T1000 (cell line): ENCODE measurements at regions not wholly inside any gene's neighbourhood (a gene's known extent, or its start where the extent isn't known, plus 50 kb on each side); places are given as distances from the start of the nearest gene placed in this dataset.
"Not testable (repeated sequence)": the region's sequence is repeated elsewhere in the genome, so short reads cannot be mapped to it uniquely, and the experiment has no call there.

Source experiments
- DNase-seq: peaks from one replicate; lab custom pipeline; 2025; ENCODE audit warnings: mixed read lengths; lab: John Stamatoyannopoulos, UW

DNA sequence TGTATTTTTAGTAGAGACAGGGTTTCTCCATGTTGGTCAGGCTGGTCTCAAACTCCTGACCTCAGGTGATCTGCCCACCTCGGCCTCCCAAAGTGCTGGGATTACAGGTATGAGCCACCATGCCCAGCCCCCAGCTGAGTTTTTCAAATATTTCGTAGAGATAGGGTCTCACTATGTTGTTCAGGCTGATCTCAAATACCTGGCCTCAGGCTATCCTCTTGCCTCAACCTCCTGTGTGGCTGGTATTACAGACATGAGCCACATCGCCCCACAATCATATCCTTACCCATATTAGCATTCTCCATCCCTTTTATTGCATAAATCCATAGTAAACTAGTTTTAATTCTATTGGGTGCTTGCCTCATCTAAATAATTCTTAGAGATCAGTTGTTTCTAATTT is 157.6 kb upstream of the HEY2 start:
- DNase-seq = not testable (repeated sequence)

DNA sequence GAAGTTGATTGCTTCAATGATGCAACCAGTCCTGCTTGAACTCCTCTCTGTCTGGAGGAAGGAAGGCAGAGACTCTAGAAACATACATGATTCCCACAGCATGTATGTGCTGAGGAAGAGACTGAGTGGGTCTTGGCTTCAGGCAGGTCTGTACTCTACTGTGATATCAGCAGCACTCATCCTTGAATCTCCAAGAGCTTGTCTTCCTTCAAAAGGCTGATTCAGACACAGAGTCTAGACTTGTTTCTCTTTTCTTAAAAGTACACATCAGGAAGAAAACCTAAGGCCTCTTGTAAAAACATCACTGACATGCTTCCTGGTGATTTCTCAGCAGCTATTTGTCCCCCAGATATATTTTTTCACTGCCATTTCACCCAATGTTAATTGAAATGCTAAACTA is 155.7 kb upstream of the HEY2 start:
- no peak for DNase-seq

- no peak for DNase-seq
These were observed 153.4 kb upstream of the HEY2 start for GRCh38 chr6:125596020-125596419.

GRCh38 chr6:125597411-125598253 is 151.8 kb upstream of the HEY2 start:
- DNase-seq = peak; percentile 37

DNA sequence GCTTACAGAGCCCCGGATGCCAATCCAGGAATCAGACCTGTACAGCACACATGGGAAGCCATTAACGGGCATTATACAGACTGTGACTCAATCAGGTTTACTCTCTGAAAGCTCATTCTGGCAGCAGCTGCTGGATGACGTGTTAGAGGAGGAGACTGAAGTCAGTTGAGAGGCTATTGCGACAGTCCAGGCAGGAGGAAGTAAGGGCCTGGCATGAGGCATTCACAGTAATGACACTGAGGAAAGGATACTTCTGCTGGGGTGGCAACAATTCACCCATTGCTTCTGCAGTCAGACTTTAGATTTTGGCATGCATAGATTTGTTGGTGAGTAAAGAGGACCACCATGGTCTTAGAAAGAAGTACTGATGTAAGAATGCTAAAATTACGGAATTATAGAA is 151.0 kb upstream of the HEY2 start:
- DNase-seq = peak; percentile 42

DNA sequence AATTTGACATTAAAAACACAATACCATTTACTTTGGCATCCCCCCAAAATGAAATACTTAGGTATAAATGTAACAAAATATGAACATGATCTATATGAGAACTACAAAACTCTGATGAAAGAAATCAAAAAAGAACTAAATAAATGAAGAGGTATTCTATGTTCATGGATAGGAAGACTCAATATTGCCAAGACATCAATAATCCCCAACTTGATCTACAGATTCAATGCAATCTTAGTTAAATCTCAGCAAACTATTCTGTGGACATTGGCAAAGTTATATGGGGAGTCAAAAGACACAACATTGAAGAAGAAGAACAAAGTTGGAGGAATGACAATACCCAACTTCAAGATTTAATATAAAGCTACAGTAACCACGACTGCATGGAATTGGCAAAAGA is 145.2 kb upstream of the HEY2 start:
- no peak for DNase-seq

GRCh38 chr6:125611573-125612344 is 137.7 kb upstream of the HEY2 start:
- no peak for DNase-seq

DNA sequence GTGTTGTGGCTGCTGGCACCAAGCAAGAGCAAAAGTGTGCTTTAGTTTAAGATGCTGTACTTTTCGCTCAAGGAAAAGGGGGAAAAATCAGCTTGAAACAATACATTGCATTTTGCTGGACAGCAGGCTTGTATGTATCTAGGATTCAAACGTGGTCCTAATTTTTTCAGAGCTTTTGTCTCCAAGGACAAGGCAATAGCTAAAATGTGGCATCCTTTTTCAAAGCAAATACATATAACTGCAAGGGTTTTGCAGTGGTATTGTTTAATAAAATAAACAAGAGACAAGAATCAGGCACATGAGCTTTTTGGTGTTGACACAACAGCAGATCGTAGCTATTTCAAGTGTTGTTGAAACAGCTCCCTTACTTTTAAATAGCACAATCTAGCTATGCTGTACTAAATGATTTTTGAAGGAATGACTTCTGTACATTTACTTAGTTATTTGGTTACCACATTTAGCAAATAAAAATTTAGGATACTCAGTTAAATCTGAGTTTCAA is 137.0 kb upstream of the HEY2 start:
- no peak for DNase-seq

GRCh38 chr6:125618629-125619028 is 130.8 kb upstream of the HEY2 start:
- DNase-seq = no peak

GRCh38 chr6:125623085-125623484 is 126.3 kb upstream of the HEY2 start:
- DNase-seq = no peak

GRCh38 chr6:125631165-125631564 is 118.3 kb upstream of the HEY2 start:
- DNase-seq = no peak

DNA sequence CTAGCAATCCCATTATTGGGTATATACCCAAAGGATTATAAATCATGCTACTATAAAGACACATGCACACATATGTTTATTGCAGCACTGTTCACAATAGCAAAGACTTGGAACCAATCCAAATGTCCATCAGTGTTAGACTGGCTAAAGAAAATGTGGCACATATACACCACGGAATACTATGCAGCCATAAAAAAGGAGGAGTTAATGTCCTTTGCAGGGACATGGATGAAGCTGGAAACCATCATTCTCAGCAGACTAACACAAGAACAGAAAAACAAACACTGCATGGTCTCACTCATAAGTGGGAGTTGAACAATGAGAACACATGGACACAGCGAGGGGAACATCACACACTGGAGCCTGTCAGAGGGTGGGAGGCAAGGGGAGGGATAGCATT is 113.4 kb upstream of the HEY2 start:
- DNase-seq = not testable (repeated sequence)

GRCh38 chr6:125636671-125637070 is 112.8 kb upstream of the HEY2 start:
- DNase-seq = no peak

- DNase-seq = no peak
These were observed 112.2 kb upstream of the HEY2 start for GRCh38 chr6:125637207-125637606.

- no peak for DNase-seq
These were observed 109.9 kb upstream of the HEY2 start for GRCh38 chr6:125639466-125640020.

- DNase-seq = no peak
These were observed 108.8 kb upstream of the HEY2 start for GRCh38 chr6:125640441-125641150.

DNA sequence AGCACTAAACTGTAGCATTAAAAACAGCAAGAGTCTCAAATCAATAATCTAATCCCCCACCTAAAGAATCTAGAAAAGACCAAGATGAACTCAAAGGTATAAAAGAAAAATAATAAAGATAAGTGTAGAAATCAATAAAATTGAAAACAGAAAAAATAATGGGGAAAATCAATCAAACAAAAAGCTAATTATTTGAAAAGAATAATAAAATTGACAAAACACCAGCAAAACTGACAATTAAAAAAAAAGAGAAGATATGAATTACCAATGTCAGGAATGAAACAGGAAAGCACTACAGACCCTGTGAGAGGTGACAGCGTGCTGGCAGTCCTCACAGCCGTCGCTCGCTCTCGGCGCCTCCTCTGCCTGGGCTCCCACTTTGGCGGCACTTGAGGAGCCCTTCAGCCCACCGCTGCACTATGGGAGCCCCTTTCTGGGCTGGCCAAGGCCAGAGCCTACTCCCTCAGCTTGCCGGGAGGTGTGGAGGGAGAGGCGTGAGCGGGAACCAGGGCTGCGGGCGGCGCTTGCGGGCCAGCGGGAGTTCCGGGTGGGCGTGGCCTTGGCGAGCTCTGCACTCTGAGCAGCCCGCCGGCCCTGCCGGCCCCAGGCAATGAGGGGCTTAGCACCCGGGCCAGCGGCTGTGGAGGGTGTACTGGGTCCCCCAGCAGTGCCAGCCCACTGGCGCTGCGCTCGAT is 105.3 kb upstream of the HEY2 start:
- not testable (repeated sequence) for DNase-seq

GRCh38 chr6:125647391-125647790 is 102.0 kb upstream of the HEY2 start:
- no peak for DNase-seq

DNA sequence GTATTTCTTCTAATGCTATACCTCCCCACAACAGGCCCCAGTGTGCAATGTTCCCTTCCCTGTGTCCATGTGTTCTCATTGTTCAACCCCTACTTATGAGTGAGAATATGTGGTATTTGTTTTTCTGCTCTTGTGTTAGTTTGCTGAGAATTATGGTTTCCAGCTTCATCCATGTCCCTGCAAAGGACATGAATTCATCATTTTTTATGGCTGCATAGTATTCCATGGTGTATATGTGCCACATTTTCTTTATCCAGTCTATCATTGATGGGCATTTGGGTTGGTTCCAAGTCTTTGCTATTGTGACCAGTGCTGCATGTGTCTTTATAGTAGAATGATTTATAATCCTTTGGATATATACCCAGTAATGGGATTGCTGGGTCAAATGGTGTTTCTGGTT is 95.7 kb upstream of the HEY2 start:
- not testable (repeated sequence) for DNase-seq

DNA sequence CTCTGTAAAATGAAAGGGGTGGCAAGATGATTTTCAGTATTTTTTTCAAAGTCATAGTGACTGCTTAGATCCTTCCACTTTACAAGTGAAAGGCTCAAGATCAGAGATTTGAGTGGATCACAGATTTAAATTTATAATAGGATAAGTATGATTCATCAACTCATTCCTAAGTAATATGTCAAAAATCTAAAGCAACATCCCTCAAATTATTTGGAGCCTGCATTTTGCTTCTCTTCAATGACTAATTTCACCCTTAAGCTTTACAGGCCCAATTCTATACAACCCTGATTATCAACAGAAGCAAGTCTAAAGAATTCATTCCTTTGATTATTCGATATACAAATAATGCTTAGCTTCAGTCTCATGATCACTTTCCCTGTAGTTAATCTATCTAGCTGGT is 93.9 kb upstream of the HEY2 start:
- DNase-seq = no peak

DNA sequence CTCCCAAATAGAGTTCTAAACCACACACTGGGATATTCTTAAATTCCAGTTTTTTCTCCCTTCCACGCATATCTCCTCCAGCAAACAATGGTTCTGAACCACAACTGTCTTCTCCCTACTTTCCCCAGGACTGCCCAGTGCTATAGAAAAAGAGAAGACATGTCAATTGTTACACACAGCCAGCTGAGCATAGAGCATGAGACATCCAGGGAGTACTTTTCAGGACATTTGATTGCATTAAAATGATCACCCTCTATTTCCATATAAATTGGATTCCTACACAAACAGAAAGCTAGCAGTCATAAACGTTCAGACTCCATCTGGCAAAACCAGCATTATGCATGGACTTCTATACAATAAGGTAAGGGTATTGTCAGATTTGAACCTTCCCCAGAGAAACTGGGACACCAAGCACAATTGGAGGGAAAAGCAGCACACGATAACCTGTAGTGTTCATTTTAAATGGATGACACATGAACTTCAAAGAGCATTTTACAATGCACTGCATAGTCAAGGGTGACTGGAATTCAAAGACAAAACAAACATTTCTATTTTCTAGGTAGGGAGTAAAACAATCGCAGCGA is 93.1 kb upstream of the HEY2 start:
- DNase-seq = no peak
